WTC11 (cell line): ENCODE measurements at regions not wholly inside any gene's neighbourhood (a gene's known extent, or its start where the extent isn't known, plus 50 kb on each side); places are given as distances from the start of the nearest gene placed in this dataset.

Experiments used
- ATAC-seq: fragments of 200-7000 bp; cut with Tn5 transposase; 2 replicates; pipeline ENCODE4 v1.10.0; 2021; ENCODE audit warnings: mild to moderate bottlenecking, moderate library complexity
- CTCF ChIA-PET: fragments of 300-600 bp; sonication (Branson Sonifier 250); formaldehyde crosslinking; loops from one replicate; lab custom pipeline; 2021; ENCODE audit warnings: antibody characterized with exemption; lab: Charles Lee
- POLR2A ChIA-PET: fragments of 350-600 bp; sonication (Branson Sonifier 250); formaldehyde crosslinking; loops from one replicate; lab custom pipeline; 2021; ENCODE audit warnings: antibody characterized with exemption; lab: Charles Lee
- DNase-seq: peaks from one replicate; pipeline ENCODE4 v3.0.0; 2021; ENCODE audit warnings: low spot score
- H3K27ac Mint-ChIP-seq: 2 replicates; pipeline ENCODE4 v1.8.0; 2021; ENCODE audit warnings: mixed read lengths
- H3K27me3 Mint-ChIP-seq: 2 replicates; pipeline ENCODE4 v1.8.0; 2021; ENCODE audit warnings: low read depth, mild to moderate bottlenecking, moderate library complexity, mixed read lengths
- H3K36me3 Mint-ChIP-seq: 2 replicates; pipeline ENCODE4 v1.8.0; 2021; ENCODE audit warnings: mixed read lengths
- H3K4me1 Mint-ChIP-seq: 2 replicates; pipeline ENCODE4 v1.8.0; 2022; ENCODE audit warnings: mixed read lengths
- H3K4me3 Mint-ChIP-seq: 2 replicates; pipeline ENCODE4 v1.8.0; 2021; ENCODE audit warnings: mild to moderate bottlenecking, moderate library complexity, mixed read lengths
- H3K9me3 Mint-ChIP-seq: 2 replicates; pipeline ENCODE4 v1.8.0; 2021; ENCODE audit warnings: mixed read lengths
- ATF6 ChIP-seq: sonication (generic); formaldehyde crosslinking; IDR thresholded peaks from 2 replicates; pipeline ENCODE4 v1.8.1; 2023; ENCODE audit warnings: mild to moderate bottlenecking, missing genetic modification reagents
- ELF4 ChIP-seq: sonication (generic); formaldehyde crosslinking; IDR thresholded peaks from 2 replicates; pipeline ENCODE4 v1.8.1; 2022; ENCODE audit warnings: low read depth, mild to moderate bottlenecking, moderate library complexity, missing genetic modification reagents
- FOXP4 ChIP-seq: sonication (generic); formaldehyde crosslinking; IDR thresholded peaks from 2 replicates; pipeline ENCODE4 v1.8.0; 2022; ENCODE audit warnings: mild to moderate bottlenecking, missing genetic modification reagents
- MAX ChIP-seq: sonication (generic); formaldehyde crosslinking; IDR thresholded peaks from 2 replicates; pipeline ENCODE4 v1.8.0; 2022; ENCODE audit warnings: mild to moderate bottlenecking, missing genetic modification reagents
- MYBL2 ChIP-seq: sonication (generic); formaldehyde crosslinking; IDR thresholded peaks from 2 replicates; pipeline ENCODE4 v1.8.1; 2023; ENCODE audit warnings: mild to moderate bottlenecking, moderate library complexity, missing genetic modification reagents
- OVOL2 ChIP-seq: fragments of 250-450 bp; sonication (Bioruptor Pico); IDR thresholded peaks from 2 replicates; pipeline ENCODE4 v1.9.0; 2021; ENCODE audit warnings: mild to moderate bottlenecking, borderline replicate concordance
- TEAD4 ChIP-seq: sonication (generic); formaldehyde crosslinking; IDR thresholded peaks from 2 replicates; pipeline ENCODE4 v1.8.0; 2022; ENCODE audit warnings: mild to moderate bottlenecking, missing genetic modification reagents
- TP53 ChIP-seq: sonication (generic); formaldehyde crosslinking; IDR thresholded peaks from 2 replicates; pipeline ENCODE4 v1.8.1; 2023; ENCODE audit warnings: mild to moderate bottlenecking, missing genetic modification reagents
- ZBTB21 ChIP-seq: sonication (generic); formaldehyde crosslinking; IDR thresholded peaks from 2 replicates; pipeline ENCODE4 v1.8.1; 2023; ENCODE audit warnings: mild to moderate bottlenecking, missing genetic modification reagents, borderline replicate concordance
- ZNF121 ChIP-seq: sonication (generic); formaldehyde crosslinking; IDR thresholded peaks from 2 replicates; pipeline ENCODE4 v1.8.0; 2023; ENCODE audit warnings: missing genetic modification reagents
- ZNF138 ChIP-seq: sonication (generic); formaldehyde crosslinking; conservative IDR thresholded peaks from 2 replicates; pipeline ENCODE4 v1.8.1; 2022; ENCODE audit warnings: mild to moderate bottlenecking, moderate library complexity, missing genetic modification reagents
- ZNF281 ChIP-seq: sonication (generic); formaldehyde crosslinking; IDR thresholded peaks from 2 replicates; pipeline ENCODE4 v1.8.0; 2023; ENCODE audit warnings: mild to moderate bottlenecking, missing genetic modification reagents
- ZNF396 ChIP-seq: fragments of 250-450 bp; sonication (Bioruptor Pico); IDR thresholded peaks from 2 replicates; pipeline ENCODE4 v1.8.0; 2021; ENCODE audit warnings: mild to moderate bottlenecking, moderate library complexity, borderline replicate concordance
- ZNF416 ChIP-seq: fragments of 250-450 bp; sonication (Bioruptor Pico); IDR thresholded peaks from 2 replicates; pipeline ENCODE4 v1.9.0; 2021; ENCODE audit warnings: mild to moderate bottlenecking, inconsistent platforms
- ZSCAN18 ChIP-seq: fragments of 250-450 bp; sonication (Bioruptor Pico); IDR thresholded peaks from 2 replicates; pipeline ENCODE4 v2.1.2; 2022; ENCODE audit warnings: mild to moderate bottlenecking, moderate library complexity
- TF ChIP-seq, protein P1 (sequence below): sonication (generic); formaldehyde crosslinking; conservative IDR thresholded peaks from 2 replicates; pipeline ENCODE4 v1.8.1; 2022; ENCODE audit warnings: mild to moderate bottlenecking, missing genetic modification reagents
- TF ChIP-seq, protein P2 (sequence below): sonication (generic); formaldehyde crosslinking; IDR thresholded peaks from 2 replicates; pipeline ENCODE4 v1.8.1; 2023; ENCODE audit warnings: mild to moderate bottlenecking, missing genetic modification reagents, moderate library complexity
- TF ChIP-seq, protein P3 (sequence below): sonication (generic); formaldehyde crosslinking; IDR thresholded peaks from 2 replicates; pipeline ENCODE4 v1.8.1; 2023; ENCODE audit warnings: mild to moderate bottlenecking, moderate library complexity, missing genetic modification reagents

- TF ChIP-seq MYBL2 (CRISPR knock-in tag) (no peak), ZNF416 (CRISPR knock-in tag) (no peak), ZNF121 (CRISPR knock-in tag) (no peak), TP53 (CRISPR knock-in tag) (no peak)
These were observed 52.8 kb upstream of the USP25 start (continued) for GRCh38 chr21:15676935-15677334.

GRCh38 chr21:15679630-15680029, 50.2 kb upstream of the USP25 start:
- no peaks in the 10 kb centered on the region for H3K4me1 Mint-ChIP-seq
- DNase-seq: peak; percentile 11
- CTCF ChIA-PET: interaction anchor here (0.6 to 0.9 kb wide), 10 partner anchors 12 to 1299 kb away, joined by 3 to 4 read pairs (median 3); no protein-coding TSS in a partner anchor
- TF ChIP-seq OVOL2 (CRISPR knock-in tag) (no peak), TEAD4 (CRISPR knock-in tag) (no peak), ATF6 (CRISPR knock-in tag) (no peak), ZNF281 (CRISPR knock-in tag) (no peak), MAX (CRISPR knock-in tag) (no peak), ZNF138 (CRISPR knock-in tag) (no peak), MYBL2 (CRISPR knock-in tag) (no peak), ELF4 (CRISPR knock-in tag) (no peak), ZNF396 (no peak), FOXP4 (CRISPR knock-in tag) (no peak), ZBTB21 (no peak), ZSCAN18 (CRISPR knock-in tag) (no peak)
- TF ChIP-seq, protein P1, sequence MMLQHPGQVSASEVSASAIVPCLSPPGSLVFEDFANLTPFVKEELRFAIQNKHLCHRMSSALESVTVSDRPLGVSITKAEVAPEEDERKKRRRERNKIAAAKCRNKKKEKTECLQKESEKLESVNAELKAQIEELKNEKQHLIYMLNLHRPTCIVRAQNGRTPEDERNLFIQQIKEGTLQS: no peak
- TF ChIP-seq, protein P2, sequence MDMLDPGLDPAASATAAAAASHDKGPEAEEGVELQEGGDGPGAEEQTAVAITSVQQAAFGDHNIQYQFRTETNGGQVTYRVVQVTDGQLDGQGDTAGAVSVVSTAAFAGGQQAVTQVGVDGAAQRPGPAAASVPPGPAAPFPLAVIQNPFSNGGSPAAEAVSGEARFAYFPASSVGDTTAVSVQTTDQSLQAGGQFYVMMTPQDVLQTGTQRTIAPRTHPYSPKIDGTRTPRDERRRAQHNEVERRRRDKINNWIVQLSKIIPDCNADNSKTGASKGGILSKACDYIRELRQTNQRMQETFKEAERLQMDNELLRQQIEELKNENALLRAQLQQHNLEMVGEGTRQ (CRISPR knock-in tag): no peak
- TF ChIP-seq, protein P3, sequence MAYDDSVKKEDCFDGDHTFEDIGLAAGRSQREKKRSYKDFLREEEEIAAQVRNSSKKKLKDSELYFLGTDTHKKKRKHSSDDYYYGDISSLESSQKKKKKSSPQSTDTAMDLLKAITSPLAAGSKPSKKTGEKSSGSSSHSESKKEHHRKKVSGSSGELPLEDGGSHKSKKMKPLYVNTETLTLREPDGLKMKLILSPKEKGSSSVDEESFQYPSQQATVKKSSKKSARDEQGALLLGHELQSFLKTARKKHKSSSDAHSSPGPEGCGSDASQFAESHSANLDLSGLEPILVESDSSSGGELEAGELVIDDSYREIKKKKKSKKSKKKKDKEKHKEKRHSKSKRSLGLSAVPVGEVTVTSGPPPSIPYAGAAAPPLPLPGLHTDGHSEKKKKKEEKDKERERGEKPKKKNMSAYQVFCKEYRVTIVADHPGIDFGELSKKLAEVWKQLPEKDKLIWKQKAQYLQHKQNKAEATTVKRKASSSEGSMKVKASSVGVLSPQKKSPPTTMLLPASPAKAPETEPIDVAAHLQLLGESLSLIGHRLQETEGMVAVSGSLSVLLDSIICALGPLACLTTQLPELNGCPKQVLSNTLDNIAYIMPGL: no peak
- H3K27me3 Mint-ChIP-seq: no peaks in the 10 kb centered on the region
- H3K9me3 Mint-ChIP-seq: peaks cover 11% of the 10 kb centered on the region
- H3K27ac Mint-ChIP-seq: no peak overlapping the region
- POLR2A ChIA-PET: interaction anchor here (0.6 kb wide), 1 partner anchor 106 kb away, joined by 3 read pairs; no protein-coding TSS in a partner anchor
- H3K36me3 Mint-ChIP-seq: no peaks in the 10 kb centered on the region
- ATAC-seq: no peak; the same call in 1 of the 2 replicates
- no peak overlapping the region for H3K4me3 Mint-ChIP-seq
